ENCODE measurements at regions not wholly inside any gene's neighbourhood (a gene's known extent, or its start where the extent isn't known, plus 50 kb on each side); places are given as distances from the start of the nearest gene placed in this dataset.

DNA sequence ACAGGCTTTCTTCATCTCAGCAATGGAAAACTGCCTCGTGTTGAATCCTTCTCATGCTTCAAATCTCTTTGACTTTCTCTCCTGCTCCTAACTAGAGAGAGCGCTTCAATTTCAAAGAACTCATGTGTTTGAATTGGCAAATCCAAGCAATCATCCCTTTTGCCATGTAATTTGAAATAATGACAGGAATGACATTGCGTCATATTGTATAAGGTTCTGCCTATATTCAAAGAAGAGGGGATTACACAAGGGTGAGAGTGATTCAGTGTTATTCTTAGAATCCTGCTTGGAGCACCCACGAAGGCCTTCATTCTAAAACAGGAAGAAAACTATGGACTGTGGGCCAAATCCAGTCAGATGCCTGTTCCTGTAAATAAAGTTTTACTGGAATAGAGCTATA is 720.6 kb downstream of the JRKL start:
- TF ChIP-seq, protein P1, sequence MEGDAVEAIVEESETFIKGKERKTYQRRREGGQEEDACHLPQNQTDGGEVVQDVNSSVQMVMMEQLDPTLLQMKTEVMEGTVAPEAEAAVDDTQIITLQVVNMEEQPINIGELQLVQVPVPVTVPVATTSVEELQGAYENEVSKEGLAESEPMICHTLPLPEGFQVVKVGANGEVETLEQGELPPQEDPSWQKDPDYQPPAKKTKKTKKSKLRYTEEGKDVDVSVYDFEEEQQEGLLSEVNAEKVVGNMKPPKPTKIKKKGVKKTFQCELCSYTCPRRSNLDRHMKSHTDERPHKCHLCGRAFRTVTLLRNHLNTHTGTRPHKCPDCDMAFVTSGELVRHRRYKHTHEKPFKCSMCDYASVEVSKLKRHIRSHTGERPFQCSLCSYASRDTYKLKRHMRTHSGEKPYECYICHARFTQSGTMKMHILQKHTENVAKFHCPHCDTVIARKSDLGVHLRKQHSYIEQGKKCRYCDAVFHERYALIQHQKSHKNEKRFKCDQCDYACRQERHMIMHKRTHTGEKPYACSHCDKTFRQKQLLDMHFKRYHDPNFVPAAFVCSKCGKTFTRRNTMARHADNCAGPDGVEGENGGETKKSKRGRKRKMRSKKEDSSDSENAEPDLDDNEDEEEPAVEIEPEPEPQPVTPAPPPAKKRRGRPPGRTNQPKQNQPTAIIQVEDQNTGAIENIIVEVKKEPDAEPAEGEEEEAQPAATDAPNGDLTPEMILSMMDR (IDR thresholded peaks at IDR 0.05; ENCODE audit: low read depth, low read length) = no peak
- TF ChIP-seq EZH2phosphoT487 (IDR thresholded peaks at IDR 0.05; ENCODE audit: low read depth) = no peak
- Histone ChIP-seq H3K27me3 (ENCODE audit: low read depth, low read length) (no peaks in the 10 kb centered on the region), H3K36me3 (replicated peaks; ENCODE audit: low read depth, low read length) (no peaks in the 10 kb centered on the region), H3K4me1 (ENCODE audit: low read length) (peaks cover 12% of the 10 kb centered on the region), H2AFZ (ENCODE audit: low read depth, low read length) (no peak overlapping the region), H3K27ac (ENCODE audit: low read length) (no peak overlapping the region), H3K9me3 (ENCODE audit: insufficient read depth, low read length) (no peaks in the 10 kb centered on the region), H3K9ac (ENCODE audit: low read length) (no peak overlapping the region), H4K20me1 (ENCODE audit: insufficient read depth, low read length) (no peaks in the 10 kb centered on the region), H3K4me3 (ENCODE audit: low read length) (no peak overlapping the region), H3K4me2 (ENCODE audit: low read length) (no peak overlapping the region), H3K79me2 (ENCODE audit: low read length) (no peaks in the 10 kb centered on the region)

DNA sequence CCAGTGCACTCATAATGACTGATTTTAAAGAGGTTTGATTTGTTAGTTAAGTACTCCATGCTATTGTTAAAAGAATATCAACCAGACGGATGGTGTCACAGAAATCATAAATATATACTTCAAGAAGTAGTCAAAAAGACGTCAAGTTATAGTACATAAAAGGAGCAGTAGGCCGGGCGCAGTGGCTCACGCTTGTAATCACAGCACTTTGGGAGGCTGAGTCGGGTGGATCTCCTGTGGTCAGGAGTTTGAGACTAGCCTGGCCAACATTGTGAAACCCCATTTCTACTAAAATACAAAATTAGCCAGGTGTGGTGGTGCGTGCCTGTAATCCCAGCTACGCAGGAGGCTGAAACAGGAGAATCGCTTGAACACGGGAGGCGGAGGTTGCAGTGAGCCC is 721.7 kb downstream of the JRKL start:
- Histone ChIP-seq H2AFZ (ENCODE audit: low read depth, low read length) (no peak overlapping the region), H3K27me3 (ENCODE audit: low read depth, low read length) (no peaks in the 10 kb centered on the region), H3K36me3 (replicated peaks; ENCODE audit: low read depth, low read length) (no peaks in the 10 kb centered on the region), H3K9me3 (ENCODE audit: insufficient read depth, low read length) (no peaks in the 10 kb centered on the region), H3K9ac (ENCODE audit: low read length) (no peak overlapping the region), H3K4me1 (ENCODE audit: low read length) (peaks cover 12% of the 10 kb centered on the region), H3K79me2 (ENCODE audit: low read length) (no peaks in the 10 kb centered on the region), H3K27ac (ENCODE audit: low read length) (no peak overlapping the region), H3K4me3 (ENCODE audit: low read length) (no peak overlapping the region), H4K20me1 (ENCODE audit: insufficient read depth, low read length) (no peaks in the 10 kb centered on the region), H3K4me2 (ENCODE audit: low read length) (no peak overlapping the region)
- TF ChIP-seq, protein P1 (IDR thresholded peaks at IDR 0.05; ENCODE audit: low read depth, low read length) = no peak
- no peak for TF ChIP-seq EZH2phosphoT487 (IDR thresholded peaks at IDR 0.05; ENCODE audit: low read depth)

DNA sequence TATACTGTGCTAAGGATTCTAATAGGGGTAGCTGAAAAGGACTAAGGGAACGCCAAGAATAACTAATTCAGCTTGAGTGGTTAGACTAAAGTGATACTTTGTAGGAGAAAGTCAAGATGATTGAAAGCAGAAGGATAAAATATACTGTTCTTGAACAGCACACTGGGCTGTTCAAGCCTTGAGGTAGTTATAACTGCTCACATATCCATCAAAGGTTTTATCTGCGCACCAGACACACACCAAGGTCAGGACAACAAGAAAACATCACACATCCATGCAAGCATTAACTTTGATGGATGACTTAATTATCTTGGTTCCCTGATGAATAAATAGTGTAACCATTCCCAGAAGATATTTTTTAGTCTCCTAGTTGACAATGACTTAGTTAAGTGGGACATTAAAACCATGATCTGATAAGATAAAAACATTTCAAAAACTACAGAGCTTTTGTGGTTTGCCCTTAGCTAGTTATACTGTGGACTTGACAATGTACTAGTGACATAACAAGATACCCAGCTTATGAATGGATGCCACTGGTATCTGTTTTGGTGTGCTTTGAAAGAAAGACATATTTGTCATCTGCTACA is 728.9 kb downstream of the JRKL start:
- Histone ChIP-seq H4K20me1 (ENCODE audit: insufficient read depth, low read length) (no peaks in the 10 kb centered on the region), H3K27me3 (ENCODE audit: low read depth, low read length) (no peaks in the 10 kb centered on the region), H3K79me2 (ENCODE audit: low read length) (no peaks in the 10 kb centered on the region), H3K4me2 (ENCODE audit: low read length) (no peak overlapping the region), H2AFZ (ENCODE audit: low read depth, low read length) (no peak overlapping the region), H3K4me1 (ENCODE audit: low read length) (no peaks in the 10 kb centered on the region), H3K4me3 (ENCODE audit: low read length) (no peak overlapping the region), H3K9ac (ENCODE audit: low read length) (no peak overlapping the region), H3K36me3 (replicated peaks; ENCODE audit: low read depth, low read length) (no peaks in the 10 kb centered on the region), H3K9me3 (ENCODE audit: insufficient read depth, low read length) (no peaks in the 10 kb centered on the region), H3K27ac (ENCODE audit: low read length) (no peak overlapping the region)
- TF ChIP-seq, protein P1 (IDR thresholded peaks at IDR 0.05; ENCODE audit: low read depth, low read length) = no peak
- TF ChIP-seq EZH2phosphoT487 (IDR thresholded peaks at IDR 0.05; ENCODE audit: low read depth) = no peak

DNA sequence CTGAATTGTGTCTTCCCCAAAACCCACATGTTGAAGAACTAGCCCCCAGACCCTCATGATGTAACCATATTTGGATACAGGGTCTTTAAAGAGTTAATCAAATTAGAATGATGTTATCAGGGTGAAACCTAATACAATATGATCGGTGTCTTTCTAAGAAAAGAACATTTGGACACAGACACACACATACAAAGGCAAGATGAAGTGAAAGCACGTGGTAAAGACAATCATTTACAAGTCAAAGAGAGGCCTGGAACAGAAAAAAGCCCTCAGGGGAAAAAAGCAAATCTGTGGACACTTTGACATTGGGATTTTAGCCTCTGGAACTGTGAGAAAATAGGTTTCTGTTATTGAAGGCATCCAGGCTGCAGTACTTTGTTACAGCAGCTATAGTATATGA is 733.4 kb downstream of the JRKL start:
- H3K4me3 ChIP-seq (ENCODE audit: low read length) = no peak overlapping the region
- H3K79me2 ChIP-seq (ENCODE audit: low read length) = no peaks in the 10 kb centered on the region
- no peak overlapping the region for H2AFZ ChIP-seq (ENCODE audit: low read depth, low read length)
- no peak overlapping the region for H3K4me2 ChIP-seq (ENCODE audit: low read length)
- no peak overlapping the region for H3K27ac ChIP-seq (ENCODE audit: low read length)
- TF ChIP-seq, protein P1 (IDR thresholded peaks at IDR 0.05; ENCODE audit: low read depth, low read length) = no peak
- TF ChIP-seq EZH2phosphoT487 (IDR thresholded peaks at IDR 0.05; ENCODE audit: low read depth) = no peak
- H3K4me1 ChIP-seq (ENCODE audit: low read length) = no peaks in the 10 kb centered on the region
- H3K9me3 ChIP-seq (ENCODE audit: insufficient read depth, low read length) = no peaks in the 10 kb centered on the region
- H3K9ac ChIP-seq (ENCODE audit: low read length) = no peak overlapping the region
- no peaks in the 10 kb centered on the region for H3K27me3 ChIP-seq (ENCODE audit: low read depth, low read length)
- no peaks in the 10 kb centered on the region for H4K20me1 ChIP-seq (ENCODE audit: insufficient read depth, low read length)
- no peaks in the 10 kb centered on the region for H3K36me3 ChIP-seq (replicated peaks; ENCODE audit: low read depth, low read length)

Data from OCI-LY3 (cell line).